HG03442 (cell line): ENCODE measurements at regions not wholly inside any gene's neighbourhood (a gene's known extent, or its start where the extent isn't known, plus 50 kb on each side); places are given as distances from the start of the nearest gene placed in this dataset.

Experiments
- ATAC-seq: cut with Tn5 transposase; IDR thresholded peaks from one replicate; pipeline ENCODE4 v1.9.1; 2021; ENCODE audit warnings: mild to moderate bottlenecking, moderate library complexity; ENCODE audit not compliant: unreplicated experiment

GRCh38 chr7:86949779-86950260, 109.6 kb downstream of the ELAPOR2 start:
- ATAC-seq: no peak

- ATAC-seq: peak; percentile 95
Observed at GRCh38 chr7:86949052-86949778, 110.2 kb downstream of the ELAPOR2 start.

- no peak for ATAC-seq
Observed at GRCh38 chr7:86947929-86948328, 111.5 kb downstream of the ELAPOR2 start.

GRCh38 chr7:86943447-86943846, 116.0 kb downstream of the ELAPOR2 start:
- ATAC-seq: no peak

GRCh38 chr7:86942995-86943394, 116.5 kb downstream of the ELAPOR2 start:
- no peak for ATAC-seq

GRCh38 chr7:86942081-86942480, 117.4 kb downstream of the ELAPOR2 start:
- no peak for ATAC-seq

- ATAC-seq: peak; percentile 95
Observed at GRCh38 chr7:86939197-86939814, 120.1 kb downstream of the ELAPOR2 start.

- no peak for ATAC-seq
Observed at GRCh38 chr7:86937363-86937878, 122.0 kb downstream of the ELAPOR2 start.

GRCh38 chr7:86933295-86933845, 126.1 kb downstream of the ELAPOR2 start:
- ATAC-seq: no peak

GRCh38 chr7:86932038-86932512, 127.4 kb downstream of the ELAPOR2 start:
- ATAC-seq: no peak

GRCh38 chr7:86931439-86931838, 128.0 kb downstream of the ELAPOR2 start:
- ATAC-seq: no peak

GRCh38 chr7:86930554-86931307, 128.7 kb downstream of the ELAPOR2 start:
- ATAC-seq: no peak

- ATAC-seq: no peak
Observed at GRCh38 chr7:86929293-86930109, 130.0 kb downstream of the ELAPOR2 start.

GRCh38 chr7:86928308-86928707, 131.1 kb downstream of the ELAPOR2 start:
- no peak for ATAC-seq

- peak; percentile 56 for ATAC-seq
Observed at GRCh38 chr7:86926732-86927131, 132.7 kb downstream of the ELAPOR2 start.

- no peak for ATAC-seq
Observed at GRCh38 chr7:86925221-86925620, 134.2 kb downstream of the ELAPOR2 start.

- ATAC-seq: no peak
Observed at GRCh38 chr7:86923527-86923926, 135.9 kb downstream of the ELAPOR2 start.

- ATAC-seq: no peak
Observed at GRCh38 chr7:86920154-86920553, 139.3 kb downstream of the ELAPOR2 start.

GRCh38 chr7:86918245-86918644, 141.2 kb downstream of the ELAPOR2 start:
- ATAC-seq: no peak

GRCh38 chr7:86916277-86916825, 143.1 kb downstream of the ELAPOR2 start:
- no peak for ATAC-seq
